GM13976 (cell line): ENCODE measurements at regions not wholly inside any gene's neighbourhood (a gene's known extent, or its start where the extent isn't known, plus 50 kb on each side); places are given as distances from the start of the nearest gene placed in this dataset.

Experiments used
- DNase-seq: peaks from one replicate; pipeline ENCODE4 v3.0.0; 2012; ENCODE audit warnings: low spot score
- CTCF ChIP-seq: IDR thresholded peaks from 2 replicates; pipeline ENCODE4 v1.5.1; 2012; ENCODE audit warnings: borderline replicate concordance, mild to moderate bottlenecking; ENCODE audit not compliant: insufficient read depth; ENCODE audit errors: extremely low read depth, missing control alignments, control extremely low read depth
- in situ Hi-C: fragments of 300-500 bp; cut with MboI; formaldehyde crosslinking; loops from one replicate; pipeline ENCODE4 v1.12.0; 2022; ENCODE audit warnings: low sequenced_read_pairs, mixed read lengths, inconsistent platforms; ENCODE audit not compliant: unreplicated experiment

DNA sequence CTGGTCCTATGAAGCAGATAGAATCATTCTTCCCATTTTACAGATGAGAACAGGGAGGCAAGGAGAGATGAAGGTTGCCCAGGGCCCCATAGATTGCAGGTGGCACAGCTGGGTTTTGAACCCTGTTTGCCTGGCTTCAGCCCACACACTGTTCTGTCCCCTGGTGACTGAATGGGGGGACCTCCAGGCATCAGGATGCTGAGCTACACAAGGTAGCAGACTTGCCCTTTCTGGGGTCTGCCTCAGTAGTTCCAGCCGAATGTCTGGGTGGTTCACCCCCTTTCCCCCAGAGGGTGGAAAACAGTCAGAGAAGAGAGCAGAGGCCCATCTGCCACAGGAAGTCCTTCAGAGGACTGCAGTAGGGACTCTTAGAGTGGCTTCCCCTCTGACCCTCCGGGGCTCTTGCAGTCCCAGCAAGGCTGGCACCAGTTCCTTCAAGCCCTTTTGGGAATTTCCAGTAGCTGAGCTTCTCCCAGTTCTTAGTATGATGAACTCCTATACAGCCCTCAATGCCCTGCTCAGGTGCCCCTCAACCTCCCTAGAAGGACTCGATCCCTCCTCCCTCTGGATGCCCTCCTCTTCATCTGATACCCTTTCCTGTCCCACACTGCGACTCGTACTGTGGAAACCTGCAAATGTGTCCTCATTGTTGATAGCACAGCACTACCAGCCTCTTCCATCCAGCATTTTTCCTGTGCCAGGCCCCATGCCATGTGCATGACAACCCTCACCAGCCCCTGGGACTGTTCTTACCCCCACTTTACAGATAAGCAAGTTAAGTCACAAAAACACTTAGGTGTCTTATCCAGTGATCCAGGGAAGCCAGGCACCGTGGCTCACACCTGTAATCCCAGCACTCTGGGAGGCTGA lies 82.8 kb downstream of the IGLL1 start:
- in situ Hi-C loops, result no loop called here
- DNase-seq, result no peak
- no peak for TF ChIP-seq CTCF

- in situ Hi-C loops, result no loop called here
- no peak for TF ChIP-seq CTCF
- DNase-seq, result no peak
Measured at GRCh38 chr22:23496445-23496833, 83.7 kb downstream of the IGLL1 start.

GRCh38 chr22:23495614-23496444 lies 84.3 kb downstream of the IGLL1 start:
- in situ Hi-C loops, result no loop called here
- DNase-seq, result no peak
- TF ChIP-seq CTCF, result no peak

- DNase-seq, result no peak
- in situ Hi-C loops, result no loop called here
- TF ChIP-seq CTCF, result no peak
Measured at GRCh38 chr22:23494930-23495266, 85.2 kb downstream of the IGLL1 start.

GRCh38 chr22:23485490-23485889 lies 94.6 kb downstream of the IGLL1 start:
- no peak for DNase-seq
- in situ Hi-C loops, result no loop called here
- no peak for TF ChIP-seq CTCF

GRCh38 chr22:23484651-23485050 lies 95.4 kb downstream of the IGLL1 start:
- DNase-seq, result no peak
- TF ChIP-seq CTCF, result no peak
- in situ Hi-C loops, result no loop called here
